GM13977 (cell line): ENCODE measurements at regions not wholly inside any gene's neighbourhood (a gene's known extent, or its start where the extent isn't known, plus 50 kb on each side); places are given as distances from the start of the nearest gene placed in this dataset.

ENCODE experiments used
- DNase-seq: peaks from one replicate; pipeline ENCODE4 v3.0.0; 2012; ENCODE audit warnings: low spot score
- CTCF ChIP-seq: IDR thresholded peaks from 2 replicates; pipeline ENCODE4 v1.5.1; 2012; ENCODE audit warnings: mild to moderate bottlenecking, control low read depth; ENCODE audit not compliant: insufficient read depth; ENCODE audit errors: extremely low read depth, missing control alignments
- in situ Hi-C: fragments of 300-500 bp; cut with MboI; formaldehyde crosslinking; loops from one replicate; pipeline ENCODE4 v1.12.0; 2022; ENCODE audit warnings: low sequenced_read_pairs, low pct_unique_long_range_greater_than_20kb, mixed read lengths, inconsistent platforms; ENCODE audit not compliant: unreplicated experiment

- TF ChIP-seq CTCF, result no peak
- in situ Hi-C loops, result loop anchor here (25.0 kb wide), 1 partner anchor 561 kb away; the partner anchor contains the start of gene TLE4
- no peak for DNase-seq
Measured at GRCh38 chr9:79001012-79001411, 570.8 kb upstream of the TLE4 start.

- in situ Hi-C loops, result loop anchor here (25.0 kb wide), 1 partner anchor 559 kb away; the partner anchor contains the start of gene TLE4
Measured at GRCh38 chr9:79003514-79003913, 568.3 kb upstream of the TLE4 start.

GRCh38 chr9:79004032-79004431, 567.7 kb upstream of the TLE4 start:
- DNase-seq, result no peak
- TF ChIP-seq CTCF, result no peak
- in situ Hi-C loops, result loop anchor here (25.0 kb wide), 1 partner anchor 558 kb away; the partner anchor contains the start of gene TLE4

More at GRCh38 chr9:79003514-79003913, 568.3 kb upstream of the TLE4 start:
- TF ChIP-seq CTCF, result no peak
- DNase-seq, result no peak

- in situ Hi-C loops, result loop anchor here (25.0 kb wide), 1 partner anchor 556 kb away; the partner anchor contains the start of gene TLE4
- no peak for TF ChIP-seq CTCF
- DNase-seq, result no peak
Measured at GRCh38 chr9:79006546-79006945, 565.2 kb upstream of the TLE4 start.

- in situ Hi-C loops, result loop anchor here (25.0 kb wide), 1 partner anchor 554 kb away; the partner anchor contains the start of gene TLE4
Measured at GRCh38 chr9:79007701-79008483, 563.9 kb upstream of the TLE4 start.

GRCh38 chr9:79008916-79009315, 562.8 kb upstream of the TLE4 start:
- in situ Hi-C loops, result loop anchor here (25.0 kb wide), 1 partner anchor 553 kb away; the partner anchor contains the start of gene TLE4
- TF ChIP-seq CTCF, result no peak
- no peak for DNase-seq

More at GRCh38 chr9:79007701-79008483, 563.9 kb upstream of the TLE4 start:
- TF ChIP-seq CTCF, result no peak
- no peak for DNase-seq
